ENCODE measurements at regions not wholly inside any gene's neighbourhood (a gene's known extent, or its start where the extent isn't known, plus 50 kb on each side); places are given as distances from the start of the nearest gene placed in this dataset.

- no peak for FAIRE-seq
- Histone ChIP-seq H3K4me2 (ENCODE audit: insufficient read depth, low read length) (no peak overlapping the region), H3K27me3 (ENCODE audit: control insufficient read depth in 2 of 2, insufficient read depth in 2 of 2, low read length in 2 of 2) (no peaks in the 10 kb centered on the region), H3K27ac (ENCODE audit: insufficient read depth, low read depth, low read length) (no peak overlapping the region), H3K4me1 (ENCODE audit: control insufficient read depth, extremely low read depth, insufficient read depth, low read length) (no peaks in the 10 kb centered on the region), H2AFZ (ENCODE audit: low read depth, low read length) (no peak overlapping the region), H3K9ac (replicated peaks; ENCODE audit: extremely low read depth, insufficient read depth, low read length) (no peak overlapping the region), H3K4me3 (replicated peaks in 1 of 3; ENCODE audit: insufficient read depth in 1 of 3, low read depth in 1 of 3, low read length in 3 of 3) (no peak overlapping the region), H4K20me1 (replicated peaks; ENCODE audit: control insufficient read depth, extremely low read depth, insufficient read depth, low read length) (no peaks in the 10 kb centered on the region), H3K9me1 (replicated peaks; ENCODE audit: control insufficient read depth, extremely low read depth, insufficient read depth, low read length) (no peaks in the 10 kb centered on the region), H3K79me2 (ENCODE audit: control insufficient read depth, insufficient read depth, low read length) (no peaks in the 10 kb centered on the region), H3K36me3 (ENCODE audit: control insufficient read depth in 2 of 2, extremely low read depth in 1 of 2, insufficient read depth in 2 of 2, low read length in 2 of 2) (no peaks in the 10 kb centered on the region), H3K9me3 (replicated peaks; ENCODE audit: control insufficient read depth, insufficient read depth, low read length) (peaks cover 6% of the 10 kb centered on the region)
- no peak for DNase-seq (ENCODE audit: low read depth, low spot score)
- dilution Hi-C loops (cut with MboI; ENCODE audit: extremely low pct_ligation_motif_present, low sequenced_read_pairs) (no loop called here), intact Hi-C loops (cut with micrococcal nuclease) (no loop called here)
- TF ChIP-seq JUN (IDR thresholded peaks at IDR 0.05; ENCODE audit: borderline replicate concordance, insufficient read depth, insufficient read length, low read depth) (no peak), CTCF (IDR thresholded peaks at IDR 0.05; ENCODE audit: extremely low read depth in 1 of 2, insufficient read depth in 1 of 2, low read depth in 1 of 2, low read length in 2 of 2) (no peak), FOS (IDR thresholded peaks at IDR 0.05; ENCODE audit: borderline replicate concordance, insufficient read depth, low read length) (no peak), GATA2 (IDR thresholded peaks at IDR 0.05; ENCODE audit: insufficient read depth, insufficient read length, low read depth, low read length) (no peak), POLR2A (IDR thresholded peaks at IDR 0.05; ENCODE audit: low read depth, low read length) (no peak), POLR2AphosphoS5 (IDR thresholded peaks at IDR 0.05; ENCODE audit: insufficient read depth, low read depth, low read length) (no peak), MAX (IDR thresholded peaks at IDR 0.05; ENCODE audit: insufficient read depth, insufficient read length) (no peak), MYC (IDR thresholded peaks at IDR 0.05; ENCODE audit: low read depth, low read length) (no peak), EZH2 (IDR thresholded peaks at IDR 0.05; ENCODE audit: borderline replicate concordance, low read depth, low read length, severe bottlenecking) (no peak)
- BruUV-seq (replicated peaks): no TSS peak
- POLR2A ChIA-PET: no interaction called here
- CTCF ChIA-PET: no interaction called here
Measured at GRCh38 chr14:97626088-97626487, 828.9 kb downstream of the VRK1 start.
